Vagina (tissue), 2 donors: ENCODE measurements at regions not wholly inside any gene's neighbourhood (a gene's known extent, or its start where the extent isn't known, plus 50 kb on each side); places are given as distances from the start of the nearest gene placed in this dataset.

Experiments used
- POLR2AphosphoS5 ChIP-seq, 2 donors: sonication (generic); formaldehyde crosslinking; IDR thresholded peaks; one replicate each; pipeline ENCODE4 v1.9.0; 2017; ENCODE audit warnings: antibody characterized with exemption in 2 of 2, mild to moderate bottlenecking in 2 of 2, low read depth in 1 of 2; ENCODE audit not compliant: insufficient read depth in 1 of 2
- TF ChIP-seq, protein P1 (sequence below), 3 experiments: fragments of 450-650 bp in 2 of 3; fragments of 200-600 bp in 1 of 3; sonication (generic) in 1 of 3; IDR thresholded peaks; one replicate each; pipeline ENCODE4 v1.5.1; 2017 to 2019; ENCODE audit warnings: antibody characterized with exemption in 3 of 3, mild to moderate bottlenecking in 2 of 3, moderate library complexity in 2 of 3

DNA sequence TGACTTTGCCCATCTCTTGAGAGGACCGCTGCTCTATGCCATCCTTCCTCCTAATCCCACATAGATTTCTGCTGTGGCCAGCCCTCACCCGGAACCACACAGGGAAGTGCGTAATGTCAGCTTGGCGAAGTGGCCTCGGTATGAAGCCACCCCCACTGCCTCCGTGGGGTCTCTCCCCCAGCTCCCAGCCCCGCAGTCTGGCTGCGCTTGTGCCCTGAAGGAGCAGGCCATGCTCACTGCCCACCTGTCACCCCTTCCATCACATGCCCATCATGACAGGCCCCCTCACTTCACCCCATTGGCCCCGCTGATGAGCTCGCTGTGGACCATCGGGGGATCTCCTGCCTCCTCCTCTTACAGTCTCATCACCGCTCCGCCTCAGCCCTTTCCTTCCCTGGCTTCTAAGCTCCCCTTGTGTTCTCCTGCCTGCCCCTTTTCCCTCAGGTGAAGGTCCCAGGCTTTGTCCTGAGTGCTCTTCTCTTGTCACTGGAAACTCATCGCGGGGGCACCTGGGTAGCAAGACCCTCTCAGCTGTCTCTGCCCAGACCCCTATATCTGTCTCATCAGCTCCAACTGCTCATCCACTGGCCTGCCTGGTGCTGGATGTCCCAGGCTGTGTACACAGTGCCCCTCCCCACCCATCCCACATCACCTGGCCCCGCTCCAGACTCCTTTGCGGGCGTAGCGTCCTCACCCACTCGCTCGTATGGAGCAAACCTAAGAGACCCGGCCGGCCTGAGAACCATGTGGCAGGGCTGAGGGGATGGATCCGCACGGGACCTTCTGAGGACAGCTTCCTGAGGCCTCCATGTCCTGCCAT is 81.7 kb downstream of the GLI2 start:
- TF ChIP-seq, protein P1, sequence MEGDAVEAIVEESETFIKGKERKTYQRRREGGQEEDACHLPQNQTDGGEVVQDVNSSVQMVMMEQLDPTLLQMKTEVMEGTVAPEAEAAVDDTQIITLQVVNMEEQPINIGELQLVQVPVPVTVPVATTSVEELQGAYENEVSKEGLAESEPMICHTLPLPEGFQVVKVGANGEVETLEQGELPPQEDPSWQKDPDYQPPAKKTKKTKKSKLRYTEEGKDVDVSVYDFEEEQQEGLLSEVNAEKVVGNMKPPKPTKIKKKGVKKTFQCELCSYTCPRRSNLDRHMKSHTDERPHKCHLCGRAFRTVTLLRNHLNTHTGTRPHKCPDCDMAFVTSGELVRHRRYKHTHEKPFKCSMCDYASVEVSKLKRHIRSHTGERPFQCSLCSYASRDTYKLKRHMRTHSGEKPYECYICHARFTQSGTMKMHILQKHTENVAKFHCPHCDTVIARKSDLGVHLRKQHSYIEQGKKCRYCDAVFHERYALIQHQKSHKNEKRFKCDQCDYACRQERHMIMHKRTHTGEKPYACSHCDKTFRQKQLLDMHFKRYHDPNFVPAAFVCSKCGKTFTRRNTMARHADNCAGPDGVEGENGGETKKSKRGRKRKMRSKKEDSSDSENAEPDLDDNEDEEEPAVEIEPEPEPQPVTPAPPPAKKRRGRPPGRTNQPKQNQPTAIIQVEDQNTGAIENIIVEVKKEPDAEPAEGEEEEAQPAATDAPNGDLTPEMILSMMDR (IDR thresholded peaks at IDR 0.05), result no peak
- TF ChIP-seq POLR2AphosphoS5 (IDR thresholded peaks at IDR 0.05; ENCODE audit: insufficient read depth in 1 of 2, low read depth in 1 of 2), result no peak
